Right renal pelvis (tissue), 4 donors: ENCODE measurements at regions not wholly inside any gene's neighbourhood (a gene's known extent, or its start where the extent isn't known, plus 50 kb on each side); places are given as distances from the start of the nearest gene placed in this dataset.

Experiments used
- DNase-seq, 4 donors: peaks; one replicate each; pipeline ENCODE4 v3.0.0-alpha.2; 2013; ENCODE audit warnings: low read depth in 4 of 4, low spot score in 3 of 4, missing footprints in 1 of 4

DNA sequence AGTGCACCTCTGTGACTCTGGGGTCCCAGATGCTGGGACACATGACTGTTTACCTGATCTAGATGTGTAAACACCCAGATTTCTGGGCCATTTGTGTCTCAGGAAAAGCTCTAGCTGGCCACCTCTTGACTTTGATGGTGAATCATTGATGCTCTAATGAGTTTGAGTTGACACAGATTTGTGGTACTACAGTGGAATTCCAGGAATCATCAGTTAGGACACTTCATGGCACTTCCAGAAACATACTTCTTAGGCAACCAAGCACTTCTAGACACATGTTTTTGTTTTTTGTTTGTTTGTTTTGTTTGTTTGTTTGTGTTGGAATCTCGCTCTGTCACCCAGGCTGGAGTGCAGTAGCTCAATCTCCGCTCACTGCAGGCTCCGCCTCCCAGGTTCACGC lies 302.2 kb upstream of the ZMIZ1 start:
- DNase-seq: no peak

DNA sequence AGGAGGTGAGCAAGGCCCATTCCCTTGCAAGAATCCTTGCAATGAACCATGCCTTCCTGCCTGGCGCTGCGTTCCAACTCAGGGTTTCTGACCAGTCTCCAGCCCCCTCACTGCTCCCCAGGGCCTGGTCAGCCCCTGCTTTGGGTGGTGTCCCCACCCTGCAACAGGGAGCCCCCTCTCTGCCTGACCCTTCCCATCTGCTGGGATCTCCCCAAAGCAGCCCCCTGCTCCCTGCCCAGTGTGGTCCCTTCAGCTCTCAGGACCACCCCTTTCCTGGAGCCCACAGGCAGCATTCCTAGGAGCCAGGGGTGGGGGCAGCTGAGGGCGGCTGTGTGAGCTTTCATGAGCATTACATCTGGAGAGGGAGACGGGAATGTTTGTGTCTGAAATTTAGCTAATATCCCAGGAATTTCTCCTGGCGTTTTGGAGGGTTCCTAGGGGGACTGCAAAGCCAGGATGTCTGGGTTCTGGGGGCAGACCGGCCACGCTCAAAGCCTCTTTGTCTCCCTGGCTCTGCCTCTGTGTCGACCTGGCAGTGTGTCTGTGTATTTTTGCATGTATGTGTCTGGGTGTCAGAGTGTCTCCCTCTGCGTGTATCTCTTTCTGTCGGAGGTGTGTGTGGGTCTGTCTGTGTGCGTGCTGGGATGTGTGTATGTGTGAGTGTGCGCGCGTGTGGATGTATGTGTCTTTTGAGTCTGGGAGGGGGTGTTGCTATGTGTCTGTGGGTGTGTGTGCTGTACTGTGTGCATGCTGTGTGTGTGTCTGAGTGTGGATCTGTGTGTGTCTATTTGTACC lies 300.5 kb upstream of the ZMIZ1 start:
- no peak for DNase-seq

DNA sequence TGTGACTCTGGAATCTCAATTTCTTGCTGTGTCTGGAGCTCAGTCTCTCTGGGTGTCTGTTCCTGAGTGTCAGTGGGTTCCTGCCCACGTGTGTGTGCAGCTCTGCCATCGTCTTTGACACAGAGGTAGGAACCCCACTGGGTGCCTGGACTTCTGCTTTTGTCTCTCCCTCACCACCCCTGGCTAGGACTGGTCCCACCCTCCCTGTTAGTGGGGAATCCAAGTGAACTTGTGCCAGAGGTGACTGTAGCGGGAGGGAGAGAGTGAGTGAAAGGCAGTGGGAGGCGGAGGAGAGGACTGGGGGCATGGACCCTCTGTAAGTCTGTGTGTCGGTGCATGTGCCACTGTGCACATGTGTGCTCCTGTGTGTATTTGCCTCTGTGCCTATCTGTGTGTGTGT lies 299.9 kb upstream of the ZMIZ1 start:
- DNase-seq: no peak

DNA sequence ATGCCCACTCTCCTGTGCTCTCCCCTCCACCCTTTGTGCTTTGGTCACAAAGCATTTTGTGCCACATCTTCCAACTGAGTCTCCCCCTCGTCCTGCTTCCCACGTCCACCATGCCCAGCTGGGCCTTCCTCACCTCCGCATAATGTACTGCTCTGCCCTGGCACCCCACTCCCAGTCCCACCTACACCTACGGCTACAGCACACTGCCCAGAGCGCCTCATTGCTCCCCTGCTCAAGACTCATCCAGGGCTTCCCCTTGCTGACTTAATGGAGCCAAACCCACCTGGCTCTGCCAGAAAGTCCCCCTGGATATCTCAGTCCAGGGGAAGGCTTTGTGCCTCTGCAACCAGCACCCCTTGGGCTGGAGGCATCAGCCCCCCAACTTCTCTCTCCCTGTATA lies 299.2 kb upstream of the ZMIZ1 start:
- DNase-seq: no peak

DNA sequence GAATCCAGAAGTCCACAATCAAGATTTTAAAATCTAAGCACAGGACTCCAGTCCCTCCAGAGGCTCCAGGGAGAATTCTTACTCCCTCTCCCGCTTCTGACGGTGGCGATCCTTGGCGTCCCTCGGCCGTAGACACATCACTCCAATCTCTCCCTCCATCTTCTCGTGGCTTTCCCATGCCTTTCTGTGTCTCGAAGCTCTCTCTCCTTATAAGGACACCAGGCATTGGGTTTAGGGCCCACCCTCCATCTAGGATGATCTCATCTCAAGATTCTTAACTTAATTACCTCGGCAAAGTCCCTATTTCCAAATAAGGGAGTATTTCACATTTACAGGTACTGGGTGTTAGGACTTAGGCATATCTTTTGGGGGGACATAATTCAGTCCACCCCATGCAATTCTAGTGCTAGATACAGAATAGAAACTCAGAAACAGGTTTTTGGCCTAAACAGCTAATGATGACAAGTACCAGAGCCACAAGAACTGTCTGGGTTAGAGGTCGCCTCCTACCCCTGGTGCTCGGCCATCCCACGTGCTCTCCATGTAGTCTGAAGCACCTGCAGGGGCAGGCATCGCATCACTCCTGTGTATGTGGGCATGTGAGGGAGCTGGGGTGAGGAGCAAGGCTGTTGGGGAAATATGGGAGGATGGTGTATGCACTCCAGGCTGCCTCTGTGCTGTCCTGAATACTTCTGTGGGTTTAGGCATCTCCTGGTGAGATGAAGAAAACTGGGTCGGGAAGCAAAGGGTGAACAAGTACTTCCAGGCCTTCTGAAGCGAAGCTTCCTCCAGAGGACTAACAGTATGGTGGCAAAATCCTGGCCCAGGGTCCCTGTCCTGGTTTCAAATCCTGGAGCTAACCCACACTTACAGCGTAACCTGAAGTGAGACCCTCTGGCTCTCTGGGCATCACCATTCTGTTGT lies 298.3 kb upstream of the ZMIZ1 start:
- no peak for DNase-seq

DNA sequence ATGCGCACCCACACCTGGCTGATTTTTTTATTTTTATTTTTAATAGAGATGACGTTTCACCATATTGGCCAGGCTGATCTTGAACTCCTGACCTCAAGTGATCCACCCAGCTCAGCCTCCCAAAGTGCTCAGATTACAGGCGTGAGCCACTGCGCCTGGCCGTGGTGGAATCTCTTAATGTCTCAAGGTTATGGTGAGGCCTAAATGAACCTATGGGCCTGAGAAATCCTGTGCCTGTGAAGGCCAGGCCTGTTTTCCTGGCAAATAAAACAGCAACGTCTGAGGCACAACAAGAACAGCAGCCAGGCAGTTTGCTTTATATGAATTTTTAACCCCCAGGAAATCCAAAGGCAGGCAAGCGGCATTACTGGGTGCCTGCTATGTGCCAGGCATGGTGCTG lies 297.5 kb upstream of the ZMIZ1 start:
- no peak for DNase-seq

DNA sequence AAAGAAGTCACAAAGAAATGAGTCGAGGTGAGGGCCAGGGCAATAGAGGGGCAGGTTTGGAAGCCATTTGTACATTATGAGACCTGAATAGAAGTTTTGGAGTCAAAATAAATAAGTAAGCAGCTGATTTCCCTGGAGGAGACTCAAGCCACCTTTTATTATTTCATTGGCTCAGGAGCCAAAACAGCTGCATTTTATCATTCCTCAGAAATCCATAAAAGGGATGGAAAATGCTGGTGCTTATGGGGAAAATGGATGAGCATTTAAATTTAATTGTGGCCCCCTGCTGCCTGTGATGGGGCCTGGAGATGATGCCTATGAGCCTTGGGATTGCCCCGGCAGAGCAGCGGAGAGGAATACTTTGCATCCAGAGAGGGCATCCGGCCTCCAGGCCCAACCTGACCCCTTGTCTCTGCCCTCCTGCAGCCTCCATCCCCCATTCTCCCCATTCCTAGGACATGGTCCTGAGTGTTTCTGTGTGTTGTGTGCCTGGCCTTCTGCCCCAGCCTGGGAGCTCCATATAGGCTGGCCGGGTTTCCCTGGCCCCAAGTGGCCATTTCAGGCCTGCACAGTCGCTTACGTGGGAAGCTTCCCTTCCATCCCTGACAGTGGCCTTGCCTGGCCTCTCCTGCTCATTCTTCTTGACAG lies 296.8 kb upstream of the ZMIZ1 start:
- no peak for DNase-seq

DNA sequence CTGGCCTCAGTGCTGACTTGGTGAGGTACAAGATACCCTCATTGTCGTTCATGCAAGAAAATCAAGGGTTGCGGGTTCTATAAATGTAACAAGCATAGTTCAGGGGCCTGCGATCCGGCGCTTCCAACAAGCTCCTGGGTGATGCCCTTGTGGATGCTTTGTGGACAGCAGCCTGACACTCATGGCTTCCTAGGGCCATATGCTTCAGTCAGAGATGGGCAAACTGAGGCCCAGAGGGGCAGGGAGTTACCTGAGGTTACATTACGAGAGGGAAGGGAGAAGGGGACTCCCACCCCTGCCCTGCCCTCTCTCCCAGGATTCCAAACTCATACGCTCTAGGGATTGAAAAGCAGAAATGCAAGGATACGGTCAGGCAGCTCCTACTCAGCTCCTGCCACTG lies 296.3 kb upstream of the ZMIZ1 start:
- no peak for DNase-seq

DNA sequence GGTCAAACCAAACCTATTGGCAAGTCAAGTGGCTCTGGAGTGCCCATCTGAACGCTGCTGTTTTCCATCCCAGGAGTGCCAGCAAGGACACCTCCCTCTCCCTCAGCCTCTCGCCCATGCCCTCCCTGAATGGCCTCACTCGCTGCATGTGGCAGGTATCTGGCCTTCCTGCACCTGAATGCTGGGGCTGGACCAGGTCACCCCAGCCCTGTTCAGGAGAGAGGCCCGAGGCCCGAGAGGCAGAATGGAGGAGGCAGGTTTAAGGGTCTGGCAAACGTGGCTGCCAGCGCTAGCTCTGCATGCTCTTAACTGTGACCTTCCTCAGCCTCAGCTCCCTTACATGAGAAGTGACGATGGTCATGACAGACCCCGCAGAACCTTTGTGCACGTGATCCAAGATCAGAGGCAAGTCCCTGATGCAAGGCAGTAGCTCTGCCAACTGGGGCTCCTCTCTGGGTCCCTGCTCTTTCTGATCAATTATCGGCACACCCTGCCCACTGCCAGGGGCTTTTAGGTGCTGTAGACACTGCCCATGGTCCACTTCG lies 295.7 kb upstream of the ZMIZ1 start:
- DNase-seq: no peak

DNA sequence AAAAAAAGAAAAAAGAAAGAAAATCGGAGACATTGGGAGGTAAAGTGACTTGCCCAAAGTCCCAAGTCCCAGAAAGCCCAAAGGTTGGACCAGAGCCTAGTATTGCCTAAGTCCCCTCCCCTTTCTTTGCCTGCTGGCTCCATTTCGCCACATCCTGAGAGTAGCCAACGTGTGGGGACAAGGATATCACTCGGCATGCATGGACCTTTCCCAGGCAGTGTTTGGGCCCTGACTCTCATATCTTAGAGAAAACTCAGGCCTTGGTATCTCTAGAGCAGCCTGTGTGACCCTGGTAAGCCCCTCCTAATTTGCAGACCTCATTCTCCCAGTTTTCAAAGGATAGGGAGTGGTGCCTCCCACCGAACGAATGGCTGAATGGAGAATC lies 294.2 kb upstream of the ZMIZ1 start:
- no peak for DNase-seq

DNA sequence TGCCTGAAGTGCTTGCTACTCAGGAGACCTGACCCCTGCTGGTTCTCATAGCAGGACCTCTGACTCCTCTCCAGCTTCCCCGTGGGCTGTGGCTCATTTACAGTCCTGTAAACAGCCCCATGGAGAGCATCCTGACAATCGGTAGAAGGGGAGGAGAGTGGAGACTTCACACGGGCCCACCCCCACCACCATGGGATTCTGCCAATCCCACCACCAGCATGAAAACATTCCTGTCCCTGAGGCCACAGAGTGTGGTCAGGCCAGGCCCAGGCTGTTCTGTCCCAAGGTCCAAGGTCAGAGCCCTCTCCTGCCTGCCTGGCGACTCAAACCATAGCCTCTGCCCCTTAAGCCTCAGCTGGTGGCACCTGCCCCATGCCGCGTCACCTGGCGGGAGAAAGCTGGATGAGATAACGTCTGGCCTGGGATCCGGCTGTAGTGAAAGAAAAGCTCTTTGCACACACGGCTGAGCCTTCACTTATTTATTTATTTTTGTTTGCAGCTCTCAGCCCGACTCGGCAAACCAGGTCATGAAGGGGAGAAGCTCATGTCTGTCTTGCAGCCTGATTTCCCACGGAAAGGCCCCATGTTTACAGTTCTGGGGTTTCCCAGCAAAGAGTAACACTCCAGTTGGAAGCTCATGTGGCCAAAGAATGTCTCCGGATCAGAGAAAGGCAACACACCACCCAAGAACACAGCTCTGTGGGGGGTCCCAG lies 293.6 kb upstream of the ZMIZ1 start:
- no peak for DNase-seq

DNA sequence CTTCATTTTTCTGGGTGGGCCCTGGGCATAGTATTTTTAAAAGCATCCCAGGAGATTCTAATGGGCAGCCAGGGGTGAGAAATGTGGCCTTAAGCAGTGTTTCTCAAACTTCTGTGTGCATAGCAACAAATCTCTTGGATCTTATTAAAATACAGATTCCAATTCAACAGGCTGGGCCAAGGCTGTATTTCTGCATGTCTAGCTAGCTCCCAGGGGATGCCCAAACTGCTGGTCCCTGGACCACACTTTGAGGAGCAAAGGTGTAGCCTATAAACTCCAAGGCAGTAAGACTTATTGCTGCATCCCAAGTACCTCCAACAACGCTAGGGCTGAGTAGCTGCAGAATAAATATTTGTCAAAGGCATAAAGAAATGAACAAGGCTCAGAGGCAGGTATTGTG lies 292.9 kb upstream of the ZMIZ1 start:
- no peak for DNase-seq

DNA sequence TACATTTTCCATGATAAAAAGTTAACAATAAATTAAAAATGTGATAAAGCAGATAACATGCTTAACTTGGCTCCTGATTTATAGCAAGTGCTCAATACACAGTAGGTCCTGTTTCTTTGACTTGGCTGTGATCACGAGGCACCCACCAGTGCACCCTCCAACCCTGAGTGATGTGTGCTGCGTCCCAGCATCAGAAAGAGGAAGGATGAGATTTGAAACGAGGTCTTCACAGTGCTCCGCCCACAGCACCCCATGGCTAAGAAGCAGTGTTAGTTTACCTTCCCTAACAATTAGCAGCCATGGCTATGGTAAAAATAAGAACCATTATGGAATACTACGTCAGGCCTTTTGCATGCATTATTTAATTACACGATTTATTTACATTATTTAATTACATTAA lies 292.0 kb upstream of the ZMIZ1 start:
- DNase-seq: no peak

DNA sequence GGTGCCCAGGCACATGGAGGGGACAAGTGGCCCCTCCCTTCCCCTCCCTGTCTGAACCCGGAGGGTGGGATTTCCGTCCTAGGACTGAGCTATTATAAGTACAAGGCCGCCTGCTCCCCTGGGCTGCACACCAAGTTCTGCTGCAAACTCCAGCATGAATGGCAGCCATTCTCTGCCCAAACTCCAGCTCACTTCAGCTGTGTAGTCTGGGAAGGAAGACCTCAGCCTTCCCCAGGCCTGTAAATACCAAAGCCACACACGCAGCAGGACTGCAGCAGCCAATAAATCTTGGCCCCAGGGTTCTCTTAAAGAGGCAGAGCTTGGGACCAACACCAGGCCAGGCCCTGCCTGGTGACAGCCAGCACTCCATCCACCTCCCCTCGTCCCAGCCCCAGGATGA lies 291.3 kb upstream of the ZMIZ1 start:
- no peak for DNase-seq

DNA sequence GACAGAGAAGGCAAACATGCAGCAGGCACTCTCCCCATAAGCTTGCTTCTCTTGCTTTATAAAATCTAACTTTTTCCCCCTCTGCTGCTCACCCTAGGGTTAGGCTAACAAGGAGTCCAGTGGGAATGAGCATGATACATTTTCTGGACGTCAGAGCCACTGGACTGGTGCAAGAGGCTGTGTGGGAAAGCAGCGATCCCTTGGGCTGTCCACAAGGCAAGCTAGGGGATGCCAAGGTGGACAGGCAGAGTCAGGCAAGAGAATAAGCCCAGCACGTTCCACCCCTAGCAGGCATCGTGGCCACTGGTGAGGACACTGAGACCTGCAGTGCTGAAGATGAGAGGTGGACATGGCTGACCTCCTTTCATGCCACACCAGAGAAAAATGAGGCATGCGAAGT lies 290.9 kb upstream of the ZMIZ1 start:
- no peak for DNase-seq

DNA sequence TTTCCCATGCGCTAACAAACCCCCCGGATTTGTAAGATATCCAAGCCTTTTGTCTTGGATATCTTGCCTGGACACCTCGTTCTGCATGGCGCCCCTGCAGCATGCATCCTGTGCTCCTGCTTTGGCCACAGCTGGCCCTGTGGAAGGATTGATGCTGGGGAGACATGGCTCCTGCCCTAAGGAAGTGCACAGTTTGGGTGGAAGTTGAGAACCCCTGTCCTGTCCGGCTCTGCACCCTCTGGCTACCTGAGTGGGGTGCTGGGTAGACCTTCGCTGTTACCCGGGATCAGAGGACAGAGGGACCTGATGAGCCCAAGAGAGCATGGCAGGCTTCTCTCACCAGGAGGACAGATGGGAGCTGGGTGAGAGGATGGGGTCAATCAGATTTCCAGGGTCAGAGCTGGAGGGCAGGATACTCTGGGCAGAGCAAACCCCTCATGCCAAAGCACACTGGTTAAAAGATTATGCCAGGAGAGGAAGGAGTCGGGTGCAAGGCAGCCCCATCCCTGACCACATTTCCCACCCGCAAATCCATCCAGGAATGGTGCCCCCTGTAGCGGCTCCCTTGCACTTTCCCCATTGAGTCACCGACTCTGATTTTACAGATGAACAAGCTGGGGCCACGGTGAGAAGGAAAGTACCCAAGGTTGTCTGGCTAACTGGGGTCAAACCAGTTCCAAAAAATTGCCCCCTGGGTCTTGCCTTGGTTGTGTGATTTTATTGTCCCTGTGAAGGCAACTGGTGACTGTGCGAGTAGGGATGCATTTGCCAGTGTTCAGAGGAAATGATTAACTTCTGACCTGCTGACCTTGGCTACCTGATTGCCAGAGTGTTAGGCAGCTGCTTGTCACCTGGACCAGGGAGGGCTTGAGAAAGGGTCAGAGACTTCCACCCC lies 290.1 kb upstream of the ZMIZ1 start:
- no peak for DNase-seq

DNA sequence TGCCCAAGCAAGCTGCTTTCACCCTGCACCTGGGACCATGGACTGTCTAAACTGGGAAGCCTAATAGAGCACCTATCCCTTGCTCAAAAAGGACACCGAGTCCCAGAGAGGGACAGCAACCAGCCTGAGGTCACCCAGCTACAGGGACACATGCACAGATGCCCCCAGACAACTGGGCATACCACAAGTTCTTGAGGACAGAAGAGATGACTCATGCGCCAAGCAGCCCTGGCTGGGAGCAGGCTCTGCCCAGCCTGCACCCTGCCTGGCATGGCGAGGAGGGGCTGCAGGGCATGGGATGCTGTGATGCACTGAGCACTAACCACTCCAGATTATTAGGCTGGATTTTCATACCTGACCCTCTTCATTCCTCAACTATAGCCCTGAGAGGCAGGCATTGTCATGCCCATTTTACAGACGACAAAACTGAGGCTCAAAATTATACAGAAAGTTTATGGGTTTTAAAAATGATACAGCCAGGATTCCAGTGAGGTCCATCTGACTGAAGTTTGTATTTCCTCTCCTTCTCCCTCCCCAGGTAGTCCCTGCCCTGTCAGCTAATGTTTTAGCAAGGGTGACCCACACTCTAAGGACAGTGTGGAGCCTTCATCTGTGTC lies 289.3 kb upstream of the ZMIZ1 start:
- DNase-seq: no peak

DNA sequence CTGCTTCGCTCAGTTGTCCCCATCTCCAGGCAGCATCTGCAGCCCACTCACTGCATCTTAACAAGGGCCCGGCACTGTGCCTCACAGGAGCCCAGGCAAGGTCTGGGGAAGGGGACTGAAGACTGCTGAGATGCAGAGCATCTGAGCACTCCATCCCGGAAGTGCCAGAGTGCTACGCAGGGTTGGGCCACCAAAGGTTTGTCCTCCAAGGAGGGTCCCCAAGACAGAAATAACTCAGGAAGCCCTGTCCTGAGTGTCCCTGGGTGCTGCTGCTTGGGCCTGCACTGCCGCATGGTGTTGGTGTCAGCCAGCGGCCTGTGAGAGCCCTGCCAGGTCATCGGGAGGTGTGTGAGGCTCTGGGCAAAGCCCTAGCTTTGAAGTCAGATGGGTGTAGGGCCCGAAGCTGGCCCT lies 288.2 kb upstream of the ZMIZ1 start:
- no peak for DNase-seq

DNA sequence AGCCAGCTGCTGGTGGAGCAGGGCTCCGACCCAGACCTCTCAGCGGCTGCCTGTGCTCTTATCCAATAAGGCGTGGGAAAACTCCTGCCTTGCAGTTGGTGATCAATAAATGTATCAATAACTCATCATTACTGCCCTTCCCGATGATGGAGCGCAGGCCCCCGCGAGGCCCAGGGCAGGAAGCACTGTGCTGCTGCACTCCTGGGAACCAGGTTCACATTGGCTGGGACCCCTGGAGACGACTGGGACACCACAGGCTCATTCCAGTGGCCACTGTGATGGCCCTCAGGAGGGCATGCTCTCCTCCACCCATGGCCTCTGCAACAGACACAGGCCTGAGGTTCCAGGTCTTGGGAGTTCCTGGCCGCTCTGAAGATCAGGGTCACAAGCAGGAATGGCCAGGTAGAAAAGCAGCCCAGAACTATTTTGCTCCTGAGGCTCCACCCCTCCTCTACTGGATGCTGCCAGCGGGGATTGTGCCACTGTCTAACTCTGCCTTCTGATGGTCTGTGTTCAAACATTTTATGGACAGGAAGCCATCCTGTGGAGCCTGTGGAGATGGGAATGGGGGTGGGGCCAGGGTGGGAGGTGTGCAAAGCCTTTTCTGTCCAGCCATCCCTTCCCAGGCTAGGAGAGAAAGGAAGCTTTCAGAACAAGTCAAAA lies 287.4 kb upstream of the ZMIZ1 start:
- no peak for DNase-seq
